ENCODE measurements at regions not wholly inside any gene's neighbourhood (a gene's known extent, or its start where the extent isn't known, plus 50 kb on each side); places are given as distances from the start of the nearest gene placed in this dataset.

DNA sequence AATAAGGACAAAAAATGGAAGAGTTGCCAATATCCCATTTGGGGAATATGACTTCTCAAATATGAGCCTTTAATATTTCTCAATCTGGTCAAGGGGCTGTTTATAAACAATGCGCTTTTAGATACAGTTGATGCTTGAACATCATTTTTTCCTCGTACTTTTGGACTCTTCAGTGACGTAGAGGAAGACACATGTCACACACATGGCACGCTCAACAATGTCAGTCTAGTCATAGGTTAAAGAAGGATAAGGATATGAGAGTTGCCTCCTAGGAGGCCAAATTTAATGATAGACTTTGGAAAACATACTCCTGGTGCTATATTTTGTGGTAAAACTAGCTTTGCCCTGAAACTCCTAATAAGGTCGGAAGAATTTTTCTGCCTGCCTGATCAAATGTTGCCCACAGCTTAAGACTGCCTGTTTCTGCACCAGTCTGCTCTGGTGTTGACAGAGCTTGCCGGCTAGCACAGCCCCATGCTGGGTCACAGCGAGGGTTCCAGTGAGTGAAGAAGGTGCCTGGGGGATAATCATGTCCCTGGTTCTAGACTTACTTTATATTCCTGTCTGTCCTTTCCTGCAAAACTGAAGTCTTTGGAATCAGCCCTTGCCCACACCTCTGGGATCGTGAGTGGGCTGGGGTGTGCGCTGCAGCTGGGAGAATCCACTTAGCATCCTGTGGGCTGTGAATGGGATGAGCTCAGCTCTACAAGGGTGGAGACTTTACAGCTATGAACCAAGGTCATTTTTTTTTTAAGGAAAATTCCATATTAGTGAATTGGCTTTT lies 230.8 kb upstream of the IRX4 start:
- Histone ChIP-seq H3K36me3 (replicated peaks in 1 of 2; ENCODE audit: insufficient read depth in 1 of 2, low read depth in 2 of 2) (no peaks in the 10 kb centered on the region), H3K27ac (no peak overlapping the region), H3K9me3 (no peaks in the 10 kb centered on the region), H3K4me3 (no peak overlapping the region), H3K27me3 (no peaks in the 10 kb centered on the region), H3K4me1 (peaks cover 9% of the 10 kb centered on the region)
- TF ChIP-seq, protein P1, sequence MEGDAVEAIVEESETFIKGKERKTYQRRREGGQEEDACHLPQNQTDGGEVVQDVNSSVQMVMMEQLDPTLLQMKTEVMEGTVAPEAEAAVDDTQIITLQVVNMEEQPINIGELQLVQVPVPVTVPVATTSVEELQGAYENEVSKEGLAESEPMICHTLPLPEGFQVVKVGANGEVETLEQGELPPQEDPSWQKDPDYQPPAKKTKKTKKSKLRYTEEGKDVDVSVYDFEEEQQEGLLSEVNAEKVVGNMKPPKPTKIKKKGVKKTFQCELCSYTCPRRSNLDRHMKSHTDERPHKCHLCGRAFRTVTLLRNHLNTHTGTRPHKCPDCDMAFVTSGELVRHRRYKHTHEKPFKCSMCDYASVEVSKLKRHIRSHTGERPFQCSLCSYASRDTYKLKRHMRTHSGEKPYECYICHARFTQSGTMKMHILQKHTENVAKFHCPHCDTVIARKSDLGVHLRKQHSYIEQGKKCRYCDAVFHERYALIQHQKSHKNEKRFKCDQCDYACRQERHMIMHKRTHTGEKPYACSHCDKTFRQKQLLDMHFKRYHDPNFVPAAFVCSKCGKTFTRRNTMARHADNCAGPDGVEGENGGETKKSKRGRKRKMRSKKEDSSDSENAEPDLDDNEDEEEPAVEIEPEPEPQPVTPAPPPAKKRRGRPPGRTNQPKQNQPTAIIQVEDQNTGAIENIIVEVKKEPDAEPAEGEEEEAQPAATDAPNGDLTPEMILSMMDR (IDR thresholded peaks at IDR 0.05): no peak
- no peak for TF ChIP-seq POLR2A (IDR thresholded peaks at IDR 0.05)
- intact Hi-C loops (cut with DNase I): no loop called here
- ATAC-seq (no peak), DNase-seq (no peak)
- WGBS, 2 donors: 65 to 68% methylated on average over 9 of the region's 9 CpGs

DNA sequence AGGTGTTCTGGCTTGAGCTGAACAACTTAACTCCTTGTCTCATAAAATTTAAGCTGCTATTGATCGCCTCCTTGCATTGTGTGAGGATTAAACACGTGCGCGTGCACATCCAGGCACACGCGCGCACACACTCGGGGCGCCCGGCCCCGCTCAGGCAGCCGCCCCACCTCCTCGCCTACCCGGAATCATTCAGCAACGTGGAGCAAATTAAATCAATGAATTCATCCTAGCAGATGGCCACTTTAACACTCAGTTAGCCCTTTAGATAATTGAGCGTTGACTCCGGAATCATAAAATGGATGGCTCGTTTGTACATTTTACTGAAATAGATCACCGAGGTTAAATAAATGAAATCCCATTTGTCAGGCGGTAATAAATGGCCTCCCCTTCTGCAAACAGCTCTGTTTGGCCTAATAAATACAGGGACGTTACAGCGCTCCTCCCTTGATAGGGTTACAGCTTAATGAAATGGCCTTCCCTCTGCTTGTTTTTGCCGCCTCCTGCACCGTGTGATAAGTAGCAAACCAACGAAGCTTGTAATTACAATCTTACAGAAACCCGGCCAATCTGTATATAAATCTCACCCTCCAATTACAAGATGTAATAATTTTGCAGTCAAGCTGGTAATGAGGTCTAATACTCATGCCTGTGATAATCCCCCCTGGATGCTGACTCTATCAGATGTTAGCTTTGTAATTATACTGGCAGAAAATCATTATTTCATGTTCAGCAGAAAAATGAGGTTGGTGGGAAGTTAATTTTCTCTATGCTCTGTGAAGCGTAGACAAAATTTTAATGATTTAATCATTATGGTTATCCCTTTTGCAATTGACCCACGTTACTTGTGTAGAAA lies 229.7 kb upstream of the IRX4 start:
- ATAC-seq (no peak), DNase-seq (no peak)
- no peak overlapping the region for H3K27ac ChIP-seq
- no peaks in the 10 kb centered on the region for H3K36me3 ChIP-seq (replicated peaks in 1 of 2; ENCODE audit: insufficient read depth in 1 of 2, low read depth in 2 of 2)
- TF ChIP-seq, protein P1 (IDR thresholded peaks at IDR 0.05): no peak
- H3K27me3 ChIP-seq: no peaks in the 10 kb centered on the region
- no peak overlapping the region for H3K4me3 ChIP-seq
- H3K4me1 ChIP-seq: peaks cover 9% of the 10 kb centered on the region
- whole genome bisulfite sequencing, 2 donors: 15 to 18% methylated on average over 28 of the region's 28 CpGs
- no peaks in the 10 kb centered on the region for H3K9me3 ChIP-seq
- intact Hi-C loops (cut with DNase I): no loop called here

DNA sequence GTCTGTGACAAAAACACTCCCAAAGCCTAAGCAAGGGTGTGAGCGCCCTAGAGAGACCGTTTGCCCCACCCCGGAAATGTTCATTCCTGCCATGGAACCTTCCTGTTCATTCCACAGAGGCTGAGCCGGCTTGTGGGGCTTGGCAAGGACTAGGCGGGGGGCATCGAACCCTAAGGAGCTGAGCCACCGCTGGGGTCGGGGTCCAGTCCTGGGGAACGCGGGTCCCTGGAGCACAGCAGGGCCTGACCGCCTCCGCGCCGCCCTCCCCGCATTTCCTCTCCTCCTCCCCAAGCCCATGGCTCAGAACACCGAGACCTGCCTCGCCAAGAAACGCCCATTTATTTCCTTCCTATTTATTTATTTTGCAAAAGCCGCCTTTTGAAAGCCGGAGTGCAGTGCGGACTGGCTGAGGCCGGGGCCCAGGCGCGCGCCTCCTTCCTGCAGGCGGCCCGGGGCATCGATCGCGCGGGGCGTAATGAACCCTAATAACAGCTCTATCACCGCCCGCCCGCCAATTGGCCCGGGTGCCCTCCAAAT lies 228.9 kb upstream of the IRX4 start:
- TF ChIP-seq POLR2A (IDR thresholded peaks at IDR 0.05): no peak
- TF ChIP-seq, protein P1 (IDR thresholded peaks at IDR 0.05): no peak
- no peak for DNase-seq
- 33 to 49% methylated on average over 30 to 36 of the region's 36 CpGs for WGBS, 2 donors
- H3K4me1 ChIP-seq: peaks cover 9% of the 10 kb centered on the region
- no peak for ATAC-seq
- intact Hi-C loops (cut with DNase I): no loop called here
- H3K27ac ChIP-seq: no peak overlapping the region
- H3K36me3 ChIP-seq (replicated peaks in 1 of 2; ENCODE audit: insufficient read depth in 1 of 2, low read depth in 2 of 2): no peaks in the 10 kb centered on the region
- H3K27me3 ChIP-seq: no peaks in the 10 kb centered on the region
- H3K9me3 ChIP-seq: no peaks in the 10 kb centered on the region
- no peak overlapping the region for H3K4me3 ChIP-seq

DNA sequence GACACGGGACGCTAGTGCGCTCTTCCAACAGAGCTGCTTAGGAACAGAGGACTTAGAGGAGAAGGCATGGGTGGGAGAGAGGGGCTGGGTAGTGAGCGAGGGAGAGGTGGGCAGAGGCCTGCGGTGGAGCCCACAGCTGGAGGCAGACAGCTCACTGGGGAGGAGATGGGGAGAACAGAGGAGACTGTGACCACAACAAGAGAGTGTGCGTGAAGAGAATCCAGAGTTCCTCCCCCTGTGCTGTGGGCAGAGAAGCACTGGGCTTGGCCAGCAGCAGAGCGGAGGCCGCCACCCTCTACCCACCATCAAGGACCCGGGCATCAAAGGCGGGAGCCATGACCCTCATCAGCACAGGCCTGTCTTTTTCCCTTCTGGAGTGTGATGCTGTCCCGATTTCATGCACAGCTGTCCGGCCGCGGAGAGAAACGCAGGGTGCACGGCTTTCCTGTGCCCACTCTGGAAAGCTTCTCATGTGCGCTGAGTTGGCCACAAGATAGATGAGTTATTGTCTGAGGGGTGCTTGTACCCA lies 228.3 kb upstream of the IRX4 start:
- no peak overlapping the region for H3K27ac ChIP-seq
- ATAC-seq (no peak), DNase-seq (no peak)
- H3K4me1 ChIP-seq: peaks cover 9% of the 10 kb centered on the region
- WGBS, 2 donors: 82 to 84% methylated on average over 9 to 17 of the region's 17 CpGs
- TF ChIP-seq, protein P1 (IDR thresholded peaks at IDR 0.05): no peak
- TF ChIP-seq POLR2A (IDR thresholded peaks at IDR 0.05): no peak
- intact Hi-C loops (cut with DNase I): no loop called here
- no peaks in the 10 kb centered on the region for H3K9me3 ChIP-seq
- H3K36me3 ChIP-seq (replicated peaks in 1 of 2; ENCODE audit: insufficient read depth in 1 of 2, low read depth in 2 of 2): no peaks in the 10 kb centered on the region
- H3K4me3 ChIP-seq: no peak overlapping the region
- H3K27me3 ChIP-seq: no peaks in the 10 kb centered on the region

Data from body of pancreas (tissue), 4 donors.